Osteoblast (primary cell): ENCODE measurements at regions not wholly inside any gene's neighbourhood (a gene's known extent, or its start where the extent isn't known, plus 50 kb on each side); places are given as distances from the start of the nearest gene placed in this dataset.

ENCODE experiments used
- DNase-seq: peaks from one replicate; pipeline ENCODE4 v3.0.0; 2011; ENCODE audit warnings: low spot score, mixed read lengths; ENCODE audit not compliant: insufficient read length; ENCODE audit errors: missing footprints
- H2AFZ ChIP-seq: 2 replicates; pipeline ENCODE4 v1.6.0; 2011; ENCODE audit warnings: mild to moderate bottlenecking, low read length
- H3K27ac ChIP-seq: 2 replicates; pipeline ENCODE4 v1.5.1; 2011; ENCODE audit warnings: mild to moderate bottlenecking, low read depth, low read length, moderate library complexity
- H3K27me3 ChIP-seq: 2 replicates; pipeline ENCODE4 v1.6.0; 2012; ENCODE audit warnings: mild to moderate bottlenecking, control low read depth, inconsistent platforms, low read length, moderate library complexity; ENCODE audit not compliant: insufficient read depth
- H3K36me3 ChIP-seq: 2 replicates; pipeline ENCODE4 v1.5.1; 2011; ENCODE audit warnings: mild to moderate bottlenecking, low read length, control low read depth, moderate library complexity; ENCODE audit not compliant: insufficient read depth
- H3K4me1 ChIP-seq: 2 replicates; pipeline ENCODE4 v1.5.1; 2011; ENCODE audit warnings: mild to moderate bottlenecking, low read length, control low read depth, moderate library complexity; ENCODE audit not compliant: insufficient read depth
- H3K4me2 ChIP-seq: 2 replicates; pipeline ENCODE4 v1.6.0; 2011; ENCODE audit warnings: mild to moderate bottlenecking, low read length; ENCODE audit not compliant: insufficient read depth
- H3K4me3 ChIP-seq: fragments of 200-600 bp; sonication (generic); 3 replicates; pipeline ENCODE4 v1.5.1; 2012; ENCODE audit warnings: mild to moderate bottlenecking, low read length, inconsistent platforms; ENCODE audit not compliant: insufficient read depth
- H3K79me2 ChIP-seq: 2 replicates; pipeline ENCODE4 v1.6.0; 2012; ENCODE audit warnings: mild to moderate bottlenecking, low read length, control low read depth, inconsistent platforms; ENCODE audit not compliant: insufficient read depth
- H3K9me3 ChIP-seq: 2 replicates; pipeline ENCODE4 v1.5.1; 2011; ENCODE audit warnings: low read depth, low read length, control low read depth
- H4K20me1 ChIP-seq: 2 replicates; pipeline ENCODE4 v1.6.0; 2012; ENCODE audit warnings: mild to moderate bottlenecking, low read length, control low read depth; ENCODE audit not compliant: insufficient read depth
- TF ChIP-seq, protein P1 (sequence below): IDR thresholded peaks from 2 replicates; pipeline ENCODE4 v1.5.1; 2011; ENCODE audit warnings: mild to moderate bottlenecking, low read depth, low read length, moderate library complexity; ENCODE audit errors: extremely low read depth

DNA sequence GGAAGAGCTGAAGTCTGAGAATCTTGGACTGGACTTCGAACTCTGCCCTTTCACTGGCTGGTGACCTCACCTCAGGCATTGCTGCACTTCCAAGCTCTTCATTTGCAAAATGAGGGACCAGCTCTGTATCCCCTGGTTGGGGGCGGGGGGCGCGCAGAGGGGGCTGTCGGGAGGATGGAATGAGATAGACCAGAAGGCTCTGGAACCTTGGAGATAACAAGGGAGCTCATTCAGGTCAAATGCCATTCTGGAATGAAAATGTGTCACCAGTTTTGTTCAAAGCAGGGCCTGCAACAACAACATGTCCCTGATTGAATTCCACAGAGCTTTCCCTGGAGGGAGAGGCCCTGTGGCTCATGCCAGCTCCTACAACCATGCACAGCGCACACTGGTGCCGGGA is 370.5 kb downstream of the MN1 start:
- no peaks in the 10 kb centered on the region for H4K20me1 ChIP-seq
- H3K4me3 ChIP-seq, result no peak overlapping the region
- H3K36me3 ChIP-seq, result no peaks in the 10 kb centered on the region
- H3K27me3 ChIP-seq, result peaks cover 13% of the 10 kb centered on the region
- DNase-seq, result no peak
- H2AFZ ChIP-seq, result no peak overlapping the region
- H3K4me2 ChIP-seq, result no peak overlapping the region
- no peaks in the 10 kb centered on the region for H3K79me2 ChIP-seq
- TF ChIP-seq, protein P1, sequence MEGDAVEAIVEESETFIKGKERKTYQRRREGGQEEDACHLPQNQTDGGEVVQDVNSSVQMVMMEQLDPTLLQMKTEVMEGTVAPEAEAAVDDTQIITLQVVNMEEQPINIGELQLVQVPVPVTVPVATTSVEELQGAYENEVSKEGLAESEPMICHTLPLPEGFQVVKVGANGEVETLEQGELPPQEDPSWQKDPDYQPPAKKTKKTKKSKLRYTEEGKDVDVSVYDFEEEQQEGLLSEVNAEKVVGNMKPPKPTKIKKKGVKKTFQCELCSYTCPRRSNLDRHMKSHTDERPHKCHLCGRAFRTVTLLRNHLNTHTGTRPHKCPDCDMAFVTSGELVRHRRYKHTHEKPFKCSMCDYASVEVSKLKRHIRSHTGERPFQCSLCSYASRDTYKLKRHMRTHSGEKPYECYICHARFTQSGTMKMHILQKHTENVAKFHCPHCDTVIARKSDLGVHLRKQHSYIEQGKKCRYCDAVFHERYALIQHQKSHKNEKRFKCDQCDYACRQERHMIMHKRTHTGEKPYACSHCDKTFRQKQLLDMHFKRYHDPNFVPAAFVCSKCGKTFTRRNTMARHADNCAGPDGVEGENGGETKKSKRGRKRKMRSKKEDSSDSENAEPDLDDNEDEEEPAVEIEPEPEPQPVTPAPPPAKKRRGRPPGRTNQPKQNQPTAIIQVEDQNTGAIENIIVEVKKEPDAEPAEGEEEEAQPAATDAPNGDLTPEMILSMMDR, result no peak
- H3K9me3 ChIP-seq, result peaks cover 12% of the 10 kb centered on the region
- no peaks in the 10 kb centered on the region for H3K4me1 ChIP-seq
- H3K27ac ChIP-seq, result no peak overlapping the region

DNA sequence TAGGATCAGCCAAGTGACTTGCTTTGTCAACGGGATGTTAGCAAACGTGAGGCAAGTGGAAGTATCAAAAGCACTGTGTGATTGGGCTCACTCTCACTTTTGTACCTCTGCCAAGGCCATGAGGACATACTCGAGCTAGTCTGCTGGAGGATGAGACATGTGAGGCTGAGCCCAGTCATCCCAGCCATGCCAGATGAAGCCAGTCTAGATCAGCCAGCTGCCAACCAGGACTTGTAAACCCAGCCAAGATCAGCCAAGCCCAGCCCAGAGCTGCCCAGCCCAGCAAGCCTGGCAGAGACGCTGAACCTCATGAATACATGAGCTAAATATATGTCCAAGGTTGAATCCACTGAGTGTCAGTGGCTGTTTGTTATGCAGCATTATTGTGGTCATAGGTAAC is 369.7 kb downstream of the MN1 start:
- H3K4me2 ChIP-seq, result no peak overlapping the region
- H3K27me3 ChIP-seq, result peaks cover 13% of the 10 kb centered on the region
- no peaks in the 10 kb centered on the region for H4K20me1 ChIP-seq
- no peak for DNase-seq
- TF ChIP-seq, protein P1, result no peak
- no peak overlapping the region for H3K4me3 ChIP-seq
- H3K4me1 ChIP-seq, result no peaks in the 10 kb centered on the region
- H3K36me3 ChIP-seq, result no peaks in the 10 kb centered on the region
- peaks cover 12% of the 10 kb centered on the region for H3K9me3 ChIP-seq
- no peak overlapping the region for H2AFZ ChIP-seq
- H3K27ac ChIP-seq, result no peak overlapping the region
- no peaks in the 10 kb centered on the region for H3K79me2 ChIP-seq

DNA sequence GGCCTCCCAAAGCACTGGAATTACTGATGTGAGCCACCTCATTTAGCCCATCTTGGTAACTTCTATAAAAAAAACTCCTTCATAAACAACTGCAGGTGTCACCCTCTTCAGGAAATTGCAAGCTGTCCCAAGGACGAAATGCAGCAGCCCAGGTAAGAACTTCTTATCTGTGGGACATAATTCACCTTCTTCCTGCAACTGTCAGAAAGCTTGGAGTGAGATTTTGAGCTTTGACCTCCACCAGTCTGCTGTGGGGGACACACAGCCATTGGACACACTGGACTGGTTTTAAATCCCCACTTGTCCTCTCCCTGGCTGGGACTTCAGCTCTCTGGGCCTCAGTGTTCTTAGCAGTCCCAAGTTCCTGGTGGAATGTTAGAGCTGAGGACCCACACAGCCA is 368.5 kb downstream of the MN1 start:
- H3K9me3 ChIP-seq, result peaks cover 6% of the 10 kb centered on the region
- H3K79me2 ChIP-seq, result no peaks in the 10 kb centered on the region
- H3K4me2 ChIP-seq, result no peak overlapping the region
- H3K27ac ChIP-seq, result no peak overlapping the region
- no peaks in the 10 kb centered on the region for H4K20me1 ChIP-seq
- TF ChIP-seq, protein P1, result no peak
- no peaks in the 10 kb centered on the region for H3K4me1 ChIP-seq
- no peak overlapping the region for H2AFZ ChIP-seq
- peaks cover 12% of the 10 kb centered on the region for H3K27me3 ChIP-seq
- H3K36me3 ChIP-seq, result no peaks in the 10 kb centered on the region
- no peak overlapping the region for H3K4me3 ChIP-seq
- no peak for DNase-seq

DNA sequence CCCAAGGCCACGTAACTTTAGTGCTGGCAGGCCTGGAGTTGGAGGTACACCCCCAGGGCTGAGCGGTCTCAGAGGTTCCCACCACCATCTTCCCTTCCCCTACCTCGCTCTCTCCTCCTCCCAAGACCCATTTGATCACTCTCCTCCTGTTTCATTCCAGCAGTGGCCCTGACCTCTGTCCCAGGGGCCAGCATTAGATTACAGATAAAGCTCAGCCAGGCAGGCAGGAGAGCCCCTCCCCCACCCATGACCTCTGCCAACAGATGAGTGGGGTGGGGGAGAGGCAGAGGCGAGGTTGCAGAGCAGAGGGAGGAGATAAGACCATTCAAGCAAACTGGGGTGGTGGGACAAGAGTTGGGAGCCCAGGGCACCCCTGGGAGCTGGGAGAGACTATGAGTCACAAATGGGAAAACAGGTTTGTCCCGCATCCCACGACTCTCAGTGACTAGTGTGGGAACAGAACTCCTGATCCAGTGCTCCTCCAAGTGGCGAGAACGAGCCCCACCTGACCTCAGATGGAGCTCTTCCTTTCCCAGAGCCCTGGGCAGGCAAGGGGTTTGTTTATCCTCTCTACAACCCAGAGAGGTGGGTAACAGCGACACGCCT is 367.9 kb downstream of the MN1 start:
- no peak for DNase-seq

More for the DNA sequence above, 367.9 kb downstream of the MN1 start:
- H3K9me3 ChIP-seq, result peaks cover 6% of the 10 kb centered on the region
- H3K27ac ChIP-seq, result no peak overlapping the region
- H4K20me1 ChIP-seq, result no peaks in the 10 kb centered on the region
- no peak overlapping the region for H3K4me3 ChIP-seq
- no peaks in the 10 kb centered on the region for H3K36me3 ChIP-seq
- TF ChIP-seq, protein P1, result no peak
- no peak overlapping the region for H3K4me2 ChIP-seq
- H3K79me2 ChIP-seq, result no peaks in the 10 kb centered on the region
- H2AFZ ChIP-seq, result no peak overlapping the region
- no peaks in the 10 kb centered on the region for H3K4me1 ChIP-seq
- H3K27me3 ChIP-seq, result peaks cover 12% of the 10 kb centered on the region
